Right hindlimb (tissue), 1 donor: ENCODE measurements at regions not wholly inside any gene's neighbourhood (a gene's known extent, or its start where the extent isn't known, plus 50 kb on each side); places are given as distances from the start of the nearest gene placed in this dataset.
"Not testable (repeated sequence)": the region's sequence is repeated elsewhere in the genome, so short reads cannot be mapped to it uniquely, and the experiment has no call there.

Experiments
- DNase-seq: peaks from one replicate; pipeline ENCODE4 v3.0.0-alpha.2; 2018

- DNase-seq: no peak
These were observed 245.6 kb upstream of the CDH2 start for GRCh38 chr18:28422577-28422976.

DNA sequence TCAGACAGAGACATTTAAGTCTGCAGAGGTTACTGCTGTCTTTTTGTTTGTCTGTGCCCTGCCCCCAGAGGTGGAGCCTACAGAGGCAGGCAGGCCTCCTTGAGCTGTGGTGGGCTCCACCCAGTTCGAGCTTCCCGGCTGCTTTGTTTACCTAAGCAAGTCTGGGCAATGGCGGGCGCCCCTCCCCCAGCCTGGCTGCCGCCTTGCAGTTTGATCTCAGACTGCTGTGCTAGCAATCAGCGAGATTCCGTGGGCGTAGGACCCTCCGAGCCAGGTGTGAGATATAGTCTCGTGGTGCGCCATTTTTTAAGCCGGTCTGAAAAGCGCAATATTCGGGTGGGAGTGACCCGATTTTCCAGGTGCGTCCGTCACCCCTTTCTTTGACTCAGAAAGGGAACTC, 245.0 kb upstream of the CDH2 start:
- DNase-seq: not testable (repeated sequence)

DNA sequence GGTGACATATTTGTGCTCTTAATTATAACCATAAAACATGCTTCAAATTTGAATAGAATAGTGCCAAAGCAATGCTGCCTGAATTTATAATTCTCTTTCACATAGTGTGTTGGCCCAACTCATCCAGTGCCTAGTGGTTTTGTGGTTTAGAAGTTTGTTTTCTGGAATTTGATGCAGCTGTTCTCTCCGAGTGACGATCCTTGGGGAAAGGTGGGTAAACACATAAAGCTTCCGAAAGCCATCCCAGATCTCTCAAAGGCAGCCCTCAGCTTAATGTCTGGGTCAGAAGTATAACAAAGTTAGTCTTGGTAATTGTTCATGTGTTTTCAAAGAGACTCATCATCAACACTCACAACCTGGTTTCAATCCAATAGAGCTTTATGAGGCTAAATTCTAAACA, 235.6 kb upstream of the CDH2 start:
- DNase-seq: no peak

- peak; percentile 23 for DNase-seq
These were observed 234.9 kb upstream of the CDH2 start for GRCh38 chr18:28411806-28412205.

GRCh38 chr18:28409811-28410210, 232.9 kb upstream of the CDH2 start:
- no peak for DNase-seq

- DNase-seq: no peak
These were observed 231.6 kb upstream of the CDH2 start for GRCh38 chr18:28408528-28408927.

- DNase-seq: no peak
These were observed 230.8 kb upstream of the CDH2 start for GRCh38 chr18:28407681-28408080.

DNA sequence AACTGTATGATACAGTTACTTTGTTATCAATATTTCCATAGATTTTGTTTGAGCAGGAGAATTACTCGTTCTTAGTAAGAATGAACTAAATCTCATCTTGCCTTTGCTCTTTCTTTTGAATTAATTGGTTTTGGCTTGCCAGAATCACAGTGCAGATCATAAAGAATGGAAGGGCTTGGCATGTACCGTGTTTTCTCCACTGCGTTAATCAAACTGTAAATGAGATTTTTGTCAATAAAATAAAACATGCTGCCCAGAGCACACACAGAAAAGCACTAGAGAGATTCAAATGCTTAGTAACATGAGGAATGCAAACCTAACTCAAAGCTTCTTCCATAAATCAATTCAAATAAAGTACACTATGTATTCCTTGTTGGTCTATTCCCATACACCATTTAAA, 229.6 kb upstream of the CDH2 start:
- DNase-seq: no peak

DNA sequence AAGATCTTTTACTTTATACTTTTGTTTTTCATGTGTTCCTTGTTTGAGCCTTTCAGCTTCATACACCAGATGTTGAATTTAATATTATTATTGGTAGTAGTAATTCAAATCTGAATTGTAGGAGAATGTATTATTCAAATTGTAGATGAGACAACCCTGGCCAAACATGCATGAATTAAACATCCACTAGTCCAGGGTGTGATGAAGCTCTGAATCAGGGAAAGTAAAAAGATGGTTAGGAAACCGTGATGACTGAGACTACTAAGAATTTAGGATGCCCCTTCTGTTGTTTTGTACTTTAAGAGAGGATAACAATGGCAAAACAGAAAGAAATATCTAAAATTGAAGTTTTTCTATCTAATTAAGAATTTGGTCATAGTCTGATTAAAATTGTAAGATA, 227.8 kb upstream of the CDH2 start:
- DNase-seq: no peak

- DNase-seq: no peak
These were observed 222.9 kb upstream of the CDH2 start for GRCh38 chr18:28399781-28400362.

- DNase-seq: no peak
These were observed 221.5 kb upstream of the CDH2 start for GRCh38 chr18:28398471-28398870.

- DNase-seq: no peak
These were observed 213.1 kb upstream of the CDH2 start for GRCh38 chr18:28390022-28390421.

- DNase-seq: no peak
These were observed 205.4 kb upstream of the CDH2 start for GRCh38 chr18:28382215-28382879.

- no peak for DNase-seq
These were observed 195.3 kb upstream of the CDH2 start for GRCh38 chr18:28372186-28372585.

DNA sequence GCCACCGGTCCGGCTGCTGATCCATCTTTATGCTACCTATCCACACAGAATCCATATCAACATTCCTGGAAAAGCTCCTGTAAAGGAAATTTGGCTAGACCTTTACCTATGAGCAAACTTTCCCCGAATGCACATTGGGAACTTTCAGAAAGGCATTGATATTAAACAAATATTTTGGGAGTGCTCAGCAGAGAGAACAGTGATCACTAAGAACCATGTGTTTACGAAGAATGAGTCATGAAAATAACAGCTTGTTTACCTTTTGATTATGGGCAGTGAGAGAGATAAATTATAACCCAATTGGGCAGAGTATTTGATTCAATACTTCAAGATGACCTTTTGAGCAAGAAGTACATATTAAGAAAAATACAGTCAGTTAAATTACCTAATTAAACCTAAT, 189.7 kb upstream of the CDH2 start:
- no peak for DNase-seq

GRCh38 chr18:28365411-28365831, 188.5 kb upstream of the CDH2 start:
- DNase-seq: no peak

DNA sequence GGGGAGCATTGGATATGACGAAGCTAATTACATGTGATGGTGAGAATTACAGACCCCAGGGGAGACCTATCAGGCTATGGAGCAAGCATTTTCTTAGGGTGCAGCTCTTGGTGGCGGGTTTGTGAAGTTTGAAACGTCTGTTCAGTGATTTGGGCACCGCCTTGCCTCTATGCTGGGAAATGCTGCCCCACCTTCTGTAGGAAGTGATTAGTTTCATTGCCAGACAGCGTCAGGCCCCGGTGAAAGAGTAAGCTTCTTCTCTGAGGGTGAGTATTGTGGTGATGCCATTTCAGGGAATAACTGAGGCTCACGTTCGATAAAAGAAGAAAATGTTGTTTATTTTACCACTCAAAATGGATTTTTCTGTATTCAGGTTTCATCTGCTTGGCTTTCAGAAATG, 186.2 kb upstream of the CDH2 start:
- DNase-seq: no peak

DNA sequence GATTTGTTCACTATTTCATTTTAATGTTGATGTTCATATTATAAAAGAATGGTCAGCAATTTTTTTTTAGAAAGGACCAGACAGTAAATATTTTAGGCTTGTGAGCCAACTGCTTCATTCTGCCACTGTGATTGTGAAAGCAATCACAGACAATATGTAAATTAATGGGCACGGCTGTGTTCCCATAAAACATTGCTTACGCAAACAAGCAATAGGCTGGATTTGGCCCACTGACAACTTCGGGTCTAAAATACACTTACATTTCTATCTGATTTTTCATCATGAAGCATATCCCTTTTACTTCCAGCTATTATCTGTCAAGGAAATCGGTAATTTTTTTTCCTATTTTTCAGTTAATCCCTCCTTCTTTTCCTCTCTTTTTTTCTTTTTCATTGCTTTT, 182.2 kb upstream of the CDH2 start:
- DNase-seq: no peak

- DNase-seq: no peak
These were observed 181.0 kb upstream of the CDH2 start for GRCh38 chr18:28357766-28358401.

DNA sequence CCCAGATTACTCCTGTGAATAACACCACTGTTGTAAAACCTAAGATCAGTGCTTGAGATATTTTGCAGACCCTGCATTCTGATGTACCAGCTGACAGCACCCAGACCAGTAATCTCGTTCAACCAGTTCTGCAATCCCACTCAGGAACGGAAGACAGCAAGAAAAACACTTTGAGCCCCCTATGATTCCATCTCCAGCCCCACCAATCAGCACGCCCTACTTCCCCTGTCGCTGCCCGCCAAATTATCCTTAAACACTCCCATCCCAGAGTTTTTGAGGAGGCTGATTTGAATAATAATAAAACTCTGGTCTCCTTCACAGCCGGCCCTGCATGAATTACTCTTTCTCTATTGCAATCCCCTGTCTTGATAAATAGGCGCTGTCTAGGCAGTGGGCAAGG, 173.9 kb upstream of the CDH2 start:
- no peak for DNase-seq

GRCh38 chr18:28342231-28342630, 165.3 kb upstream of the CDH2 start:
- DNase-seq: no peak

DNA sequence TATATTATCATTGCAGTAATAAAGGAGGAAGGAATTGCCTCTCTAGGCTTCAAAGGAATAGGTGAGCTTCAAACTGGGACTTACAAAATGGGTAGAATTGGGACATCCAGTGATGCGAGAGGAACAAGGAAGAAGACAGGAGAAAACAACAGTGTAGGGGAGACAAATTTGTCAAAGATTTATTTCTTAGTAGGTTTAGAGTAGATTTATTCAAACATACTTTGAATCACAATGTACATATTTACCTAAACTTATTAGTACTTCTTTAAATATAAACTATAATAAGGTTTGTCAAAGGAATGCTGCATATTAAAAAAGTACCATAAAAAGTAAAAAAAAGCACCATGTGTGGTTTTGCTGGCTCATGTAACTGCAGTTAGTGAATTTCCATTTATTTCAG, 161.4 kb upstream of the CDH2 start:
- no peak for DNase-seq

DNA sequence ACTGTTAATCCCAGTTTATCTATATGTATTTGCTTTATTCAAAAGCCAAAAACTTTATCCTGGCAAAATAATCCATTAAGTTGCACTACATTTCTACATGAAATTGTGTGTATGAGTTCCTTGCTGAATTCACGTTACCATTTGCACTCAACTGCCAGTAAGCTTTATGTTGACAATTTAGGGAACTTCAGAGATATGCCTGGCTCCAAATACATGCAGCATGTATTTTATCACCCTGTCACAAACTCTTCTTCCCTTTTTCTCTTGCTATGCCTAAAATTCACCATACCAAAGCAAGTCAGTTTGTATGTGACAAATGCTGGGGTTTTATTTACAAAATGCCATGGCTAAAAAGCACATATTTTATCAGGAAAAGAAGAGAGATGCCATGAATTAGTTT, 157.6 kb upstream of the CDH2 start:
- no peak for DNase-seq

DNA sequence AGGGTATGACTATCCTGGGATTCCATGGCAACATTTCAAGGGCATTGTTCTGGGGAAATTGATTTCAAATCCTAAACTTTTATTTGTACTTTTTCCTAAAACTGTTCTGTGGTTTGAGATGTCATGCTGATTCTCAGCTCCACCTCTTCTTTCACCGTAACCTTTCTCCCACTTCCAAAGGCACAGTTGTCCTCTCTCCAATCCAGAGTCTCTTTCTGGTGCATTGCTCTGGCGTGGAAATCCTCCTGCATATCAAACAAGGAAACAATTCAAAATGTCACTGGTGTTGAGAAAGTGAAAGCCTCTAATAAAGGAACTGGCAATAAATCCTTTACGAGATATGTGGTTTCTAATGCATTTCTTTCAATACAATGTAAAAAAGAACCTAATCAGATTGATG, 155.1 kb upstream of the CDH2 start:
- DNase-seq: no peak

GRCh38 chr18:28331551-28331950, 154.6 kb upstream of the CDH2 start:
- DNase-seq: no peak
